ENCODE measurements at regions not wholly inside any gene's neighbourhood (a gene's known extent, or its start where the extent isn't known, plus 50 kb on each side); places are given as distances from the start of the nearest gene placed in this dataset.

DNA sequence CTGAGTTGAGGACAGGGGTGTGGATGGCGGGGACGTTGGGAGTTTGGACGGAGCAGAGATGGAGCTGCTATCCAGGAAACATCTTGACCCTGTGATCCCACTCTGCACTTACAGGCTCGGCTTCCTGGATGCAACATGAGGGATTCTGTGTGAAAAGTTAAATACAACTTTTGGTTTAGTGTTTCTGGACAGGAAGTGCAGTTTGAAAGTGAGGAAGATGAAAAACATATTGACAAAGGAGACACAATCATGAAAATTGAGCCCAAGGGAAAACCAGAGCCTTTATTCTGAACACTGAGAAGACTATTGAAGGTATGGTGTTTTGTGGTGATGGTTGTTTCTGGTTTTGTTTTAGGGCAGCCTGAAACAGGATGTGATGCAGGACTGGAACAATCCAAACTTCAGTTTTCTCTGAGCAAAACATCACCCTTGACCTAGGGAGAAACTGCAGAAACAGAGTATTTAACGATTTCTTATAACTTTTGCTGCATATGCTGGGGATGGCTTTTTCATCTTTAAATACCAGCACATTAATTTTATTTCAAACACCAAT, 76.5 kb upstream of the RFX8 start:
- no peaks in the 10 kb centered on the region for H3K27me3 ChIP-seq (ENCODE audit: control insufficient read depth in 3 of 3, insufficient read depth in 3 of 3, low read length in 3 of 3)
- no peaks in the 10 kb centered on the region for H3K36me3 ChIP-seq (ENCODE audit: control insufficient read depth in 3 of 3, insufficient read depth in 2 of 3, low read depth in 1 of 3, low read length in 3 of 3)
- no peaks in the 10 kb centered on the region for H3K9me3 ChIP-seq (ENCODE audit: control insufficient read depth in 2 of 2, insufficient read depth in 1 of 2, low read depth in 1 of 2, low read length in 1 of 2)
- no peak overlapping the region for H3K27ac ChIP-seq (ENCODE audit: low read depth in 1 of 3, low read length in 2 of 3)
- WGBS, 3 donors, result 57 to 79% (median 78%) methylated on average over 5 of the region's 5 CpGs
- H3K4me3 ChIP-seq (ENCODE audit: low read depth in 1 of 3, low read length in 3 of 3), result no peak overlapping the region
- no peaks in the 10 kb centered on the region for H3K4me1 ChIP-seq (ENCODE audit: control insufficient read depth in 3 of 3, insufficient read depth in 2 of 3, low read depth in 1 of 3, low read length in 2 of 3)
- DNase-seq, result no peak
- FAIRE-seq, result no peak

DNA sequence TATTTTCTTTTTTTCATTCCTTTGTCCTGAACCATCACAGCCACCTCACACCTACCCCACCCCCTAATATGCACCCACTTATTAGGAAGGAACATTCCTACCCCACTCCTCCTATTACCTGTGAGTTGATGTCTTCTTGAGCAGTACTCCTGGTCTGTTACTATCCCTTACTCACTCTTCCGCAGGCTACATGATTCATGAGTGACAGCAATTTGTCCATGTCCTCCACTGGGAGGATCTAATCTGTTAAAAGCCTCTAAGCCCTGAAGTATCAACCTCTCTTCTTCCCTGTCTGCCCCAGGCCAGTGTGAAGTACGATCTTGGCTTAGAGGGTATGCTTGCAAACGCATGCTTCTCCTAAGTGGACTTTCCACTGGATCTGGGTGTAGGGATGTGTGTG, 75.6 kb upstream of the RFX8 start:
- WGBS, 3 donors, result 93 to 95% (median 95%) methylated on average over 3 of the region's 3 CpGs
- no peak overlapping the region for H3K27ac ChIP-seq (ENCODE audit: low read depth in 1 of 3, low read length in 2 of 3)
- FAIRE-seq, result no peak

DNA sequence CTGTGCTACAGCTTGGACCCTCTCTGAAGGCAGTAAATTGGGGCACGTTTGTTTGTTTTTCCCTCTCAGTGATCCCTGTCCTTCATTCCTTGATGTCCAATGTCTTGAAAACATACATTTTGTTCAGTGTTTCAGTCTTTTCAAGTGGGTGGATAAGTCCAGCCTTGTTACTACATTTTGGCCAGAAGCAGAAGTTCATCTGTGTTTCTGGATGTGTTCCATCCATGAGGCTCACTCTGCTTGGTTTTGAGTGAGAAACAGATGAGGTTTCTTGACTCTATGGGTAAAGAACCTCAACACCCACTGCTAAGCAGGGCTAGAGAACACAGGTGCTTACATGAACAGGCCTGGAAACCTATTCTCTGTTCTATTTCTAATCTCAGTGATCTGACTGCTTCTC, 74.5 kb upstream of the RFX8 start:
- H3K27me3 ChIP-seq (ENCODE audit: control insufficient read depth in 3 of 3, insufficient read depth in 3 of 3, low read length in 3 of 3), result no peaks in the 10 kb centered on the region
- DNase-seq (no peak), FAIRE-seq (no peak)
- H3K9me3 ChIP-seq (ENCODE audit: control insufficient read depth in 2 of 2, insufficient read depth in 1 of 2, low read depth in 1 of 2, low read length in 1 of 2), result no peaks in the 10 kb centered on the region
- H3K4me1 ChIP-seq (ENCODE audit: control insufficient read depth in 3 of 3, insufficient read depth in 2 of 3, low read depth in 1 of 3, low read length in 2 of 3), result no peaks in the 10 kb centered on the region
- WGBS, 3 donors, result 33 to 72% (median 56%) methylated on average over 1 of the region's 1 CpG
- no peak overlapping the region for H3K4me3 ChIP-seq (ENCODE audit: low read depth in 1 of 3, low read length in 3 of 3)
- H3K36me3 ChIP-seq (ENCODE audit: control insufficient read depth in 3 of 3, insufficient read depth in 2 of 3, low read depth in 1 of 3, low read length in 3 of 3), result no peaks in the 10 kb centered on the region
- H3K27ac ChIP-seq (ENCODE audit: low read depth in 1 of 3, low read length in 2 of 3), result no peak overlapping the region

More for the DNA sequence above, 75.6 kb upstream of the RFX8 start:
- H3K4me1 ChIP-seq (ENCODE audit: control insufficient read depth in 3 of 3, insufficient read depth in 2 of 3, low read depth in 1 of 3, low read length in 2 of 3), result no peaks in the 10 kb centered on the region
- no peak overlapping the region for H3K4me3 ChIP-seq (ENCODE audit: low read depth in 1 of 3, low read length in 3 of 3)
- DNase-seq, result no peak
- H3K9me3 ChIP-seq (ENCODE audit: control insufficient read depth in 2 of 2, insufficient read depth in 1 of 2, low read depth in 1 of 2, low read length in 1 of 2), result no peaks in the 10 kb centered on the region
- no peaks in the 10 kb centered on the region for H3K36me3 ChIP-seq (ENCODE audit: control insufficient read depth in 3 of 3, insufficient read depth in 2 of 3, low read depth in 1 of 3, low read length in 3 of 3)
- H3K27me3 ChIP-seq (ENCODE audit: control insufficient read depth in 3 of 3, insufficient read depth in 3 of 3, low read length in 3 of 3), result no peaks in the 10 kb centered on the region

DNA sequence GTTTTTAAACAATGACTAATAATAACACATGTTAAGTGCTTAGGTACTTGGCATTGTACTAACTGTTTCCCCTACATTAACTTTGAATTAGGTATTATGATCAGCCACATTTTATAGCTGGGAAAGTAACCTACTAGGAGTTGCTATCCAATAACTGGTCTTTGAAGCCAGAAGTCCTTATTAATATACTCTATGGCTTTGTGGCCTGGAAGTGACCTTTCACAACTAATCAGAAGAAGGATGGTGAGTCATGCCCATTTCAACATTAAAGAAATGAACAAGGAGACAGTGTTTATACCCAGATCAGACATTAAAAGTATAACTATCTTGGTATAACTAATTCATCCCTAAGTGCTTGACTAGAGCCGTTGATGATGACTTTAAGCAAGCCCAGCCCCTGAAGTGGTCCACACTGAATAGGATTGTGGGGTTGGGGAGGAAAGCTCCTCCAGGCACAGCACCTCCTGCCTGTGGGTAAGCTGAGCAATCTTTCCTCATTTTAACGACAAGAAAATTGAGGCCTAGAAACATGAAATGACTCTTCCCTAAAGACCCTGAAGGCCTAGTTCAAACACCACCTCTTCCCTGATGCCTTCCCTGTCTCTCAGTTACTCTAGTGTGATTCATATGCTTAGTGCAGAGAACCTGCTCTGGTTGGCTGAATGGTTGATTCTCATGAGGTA, 71.6 kb upstream of the RFX8 start:
- no peak overlapping the region for H3K27ac ChIP-seq (ENCODE audit: low read depth in 1 of 3, low read length in 2 of 3)
- no peaks in the 10 kb centered on the region for H3K27me3 ChIP-seq (ENCODE audit: control insufficient read depth in 3 of 3, insufficient read depth in 3 of 3, low read length in 3 of 3)
- no peaks in the 10 kb centered on the region for H3K9me3 ChIP-seq (ENCODE audit: control insufficient read depth in 2 of 2, insufficient read depth in 1 of 2, low read depth in 1 of 2, low read length in 1 of 2)
- no peaks in the 10 kb centered on the region for H3K4me1 ChIP-seq (ENCODE audit: control insufficient read depth in 3 of 3, insufficient read depth in 2 of 3, low read depth in 1 of 3, low read length in 2 of 3)
- H3K36me3 ChIP-seq (ENCODE audit: control insufficient read depth in 3 of 3, insufficient read depth in 2 of 3, low read depth in 1 of 3, low read length in 3 of 3), result no peaks in the 10 kb centered on the region
- no peak overlapping the region for H3K4me3 ChIP-seq (ENCODE audit: low read depth in 1 of 3, low read length in 3 of 3)
- WGBS, 3 donors, result 80 to 85% (median 82%) methylated on average over 2 of the region's 2 CpGs
- DNase-seq, result no peak
- FAIRE-seq, result no peak

DNA sequence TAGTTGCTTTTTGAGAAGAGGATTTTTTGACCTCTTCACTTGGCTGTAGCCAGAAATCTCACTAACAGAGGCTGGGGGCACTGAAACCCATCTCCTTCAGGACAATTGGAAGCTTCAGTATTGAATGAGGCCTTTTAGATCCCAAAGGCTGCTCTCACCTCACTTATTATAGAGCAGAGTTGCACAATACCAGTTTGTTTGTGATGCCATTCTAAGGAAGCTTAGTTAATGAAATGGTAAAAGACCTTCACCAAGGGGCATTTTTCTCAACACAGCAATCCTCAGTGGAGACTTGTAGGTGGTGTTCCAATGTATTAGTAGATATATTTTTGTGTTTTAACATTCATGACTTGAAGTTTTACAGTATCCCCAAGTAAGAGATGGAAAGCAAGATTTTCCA, 71.0 kb upstream of the RFX8 start:
- Histone ChIP-seq H3K36me3 (ENCODE audit: control insufficient read depth in 3 of 3, insufficient read depth in 2 of 3, low read depth in 1 of 3, low read length in 3 of 3) (no peaks in the 10 kb centered on the region), H3K4me3 (ENCODE audit: low read depth in 1 of 3, low read length in 3 of 3) (no peak overlapping the region), H3K27me3 (ENCODE audit: control insufficient read depth in 3 of 3, insufficient read depth in 3 of 3, low read length in 3 of 3) (no peaks in the 10 kb centered on the region), H3K4me1 (ENCODE audit: control insufficient read depth in 3 of 3, insufficient read depth in 2 of 3, low read depth in 1 of 3, low read length in 2 of 3) (no peaks in the 10 kb centered on the region), H3K9me3 (ENCODE audit: control insufficient read depth in 2 of 2, insufficient read depth in 1 of 2, low read depth in 1 of 2, low read length in 1 of 2) (no peaks in the 10 kb centered on the region), H3K27ac (ENCODE audit: low read depth in 1 of 3, low read length in 2 of 3) (no peak overlapping the region)
- DNase-seq (no peak), FAIRE-seq (no peak)

DNA sequence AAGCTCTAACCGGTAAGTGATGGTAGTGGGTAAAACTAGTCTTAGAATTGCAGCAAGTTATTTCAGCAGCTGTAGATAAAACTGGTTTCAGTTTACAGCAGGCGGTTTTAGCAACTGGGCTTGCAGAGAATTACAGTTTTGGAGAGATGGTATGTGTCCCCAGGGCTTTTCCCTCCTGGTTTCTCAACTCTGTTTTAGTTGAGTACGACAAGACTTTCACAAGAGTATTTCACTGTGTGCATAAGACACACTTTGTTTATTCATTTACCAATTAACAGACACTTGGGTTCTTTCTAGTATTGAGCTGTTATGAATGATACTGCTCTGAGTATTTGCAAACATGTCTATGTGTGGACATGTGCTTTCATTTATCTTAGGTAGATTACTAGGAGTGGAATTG, 65.6 kb upstream of the RFX8 start:
- DNase-seq (no peak), FAIRE-seq (no peak)
- no peak overlapping the region for H3K4me3 ChIP-seq (ENCODE audit: low read depth in 1 of 3, low read length in 3 of 3)
- H3K27me3 ChIP-seq (ENCODE audit: control insufficient read depth in 3 of 3, insufficient read depth in 3 of 3, low read length in 3 of 3), result no peaks in the 10 kb centered on the region
- no peak overlapping the region for H3K27ac ChIP-seq (ENCODE audit: low read depth in 1 of 3, low read length in 2 of 3)
- WGBS, 3 donors, result 69 to 86% (median 82%) methylated on average over 3 of the region's 3 CpGs
- H3K36me3 ChIP-seq (ENCODE audit: control insufficient read depth in 3 of 3, insufficient read depth in 2 of 3, low read depth in 1 of 3, low read length in 3 of 3), result no peaks in the 10 kb centered on the region
- H3K9me3 ChIP-seq (ENCODE audit: control insufficient read depth in 2 of 2, insufficient read depth in 1 of 2, low read depth in 1 of 2, low read length in 1 of 2), result peaks cover 0 to 3% of the 10 kb centered on the region in 2 donors
- no peaks in the 10 kb centered on the region for H3K4me1 ChIP-seq (ENCODE audit: control insufficient read depth in 3 of 3, insufficient read depth in 2 of 3, low read depth in 1 of 3, low read length in 2 of 3)

DNA sequence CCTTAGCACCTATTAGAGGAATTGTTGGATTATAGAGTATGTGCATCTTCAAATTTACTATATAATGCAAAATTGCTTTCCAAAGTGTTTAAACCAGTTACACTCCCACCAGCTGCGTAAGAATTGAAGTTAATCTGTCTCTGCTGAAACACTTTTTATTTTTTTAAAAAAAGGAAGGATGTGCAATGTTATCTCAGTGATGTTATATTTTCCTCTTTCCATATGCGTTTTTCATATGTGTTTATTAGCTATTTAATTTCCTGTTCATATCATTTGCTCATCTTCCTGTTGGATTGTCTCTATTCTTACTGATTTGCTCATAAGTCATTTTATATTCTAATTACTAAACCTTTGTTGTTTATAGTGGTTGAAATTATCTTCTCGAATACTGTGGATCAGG, 63.2 kb upstream of the RFX8 start:
- no peaks in the 10 kb centered on the region for H3K27me3 ChIP-seq (ENCODE audit: control insufficient read depth in 3 of 3, insufficient read depth in 3 of 3, low read length in 3 of 3)
- DNase-seq, result no peak
- no peaks in the 10 kb centered on the region for H3K4me1 ChIP-seq (ENCODE audit: control insufficient read depth in 3 of 3, insufficient read depth in 2 of 3, low read depth in 1 of 3, low read length in 2 of 3)
- FAIRE-seq, result no peak
- no peak overlapping the region for H3K4me3 ChIP-seq (ENCODE audit: low read depth in 1 of 3, low read length in 3 of 3)
- H3K36me3 ChIP-seq (ENCODE audit: control insufficient read depth in 3 of 3, insufficient read depth in 2 of 3, low read depth in 1 of 3, low read length in 3 of 3), result no peaks in the 10 kb centered on the region
- 80 to 87% (median 87%) methylated on average over 3 of the region's 3 CpGs for WGBS, 3 donors
- H3K9me3 ChIP-seq (ENCODE audit: control insufficient read depth in 2 of 2, insufficient read depth in 1 of 2, low read depth in 1 of 2, low read length in 1 of 2), result peaks cover 0 to 3% of the 10 kb centered on the region in 2 donors
- H3K27ac ChIP-seq (ENCODE audit: low read depth in 1 of 3, low read length in 2 of 3), result no peak overlapping the region

DNA sequence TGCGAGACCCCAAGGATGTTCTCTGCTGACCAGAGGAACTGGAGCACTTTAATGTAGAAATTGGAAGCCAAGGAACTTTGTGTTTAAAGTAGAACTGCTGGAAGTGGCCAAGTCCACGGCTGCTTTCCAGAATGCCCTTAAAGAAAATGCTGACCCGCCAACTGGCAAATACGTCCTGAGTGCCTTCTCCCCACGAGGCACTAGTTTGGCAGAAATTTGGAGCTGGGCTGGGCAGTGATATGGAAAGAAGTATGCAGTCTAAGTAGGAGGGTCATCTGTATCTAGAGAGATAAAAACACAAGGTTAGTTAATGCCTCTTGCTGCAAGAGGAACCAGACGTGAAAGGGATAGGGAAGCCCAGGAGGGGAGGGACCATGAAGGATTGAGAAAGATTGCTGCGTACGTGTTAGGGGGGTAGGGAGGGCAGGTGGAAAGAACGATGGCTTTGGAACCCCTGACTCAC, 59.3 kb upstream of the RFX8 start:
- Histone ChIP-seq H3K36me3 (ENCODE audit: control insufficient read depth in 3 of 3, insufficient read depth in 2 of 3, low read depth in 1 of 3, low read length in 3 of 3) (no peaks in the 10 kb centered on the region), H3K27me3 (ENCODE audit: control insufficient read depth in 3 of 3, insufficient read depth in 3 of 3, low read length in 3 of 3) (peaks cover 0 to 2% (median 0%) of the 10 kb centered on the region in 3 donors), H3K4me3 (ENCODE audit: low read depth in 1 of 3, low read length in 3 of 3) (no peak overlapping the region), H3K9me3 (ENCODE audit: control insufficient read depth in 2 of 2, insufficient read depth in 1 of 2, low read depth in 1 of 2, low read length in 1 of 2) (no peaks in the 10 kb centered on the region), H3K27ac (ENCODE audit: low read depth in 1 of 3, low read length in 2 of 3) (peak overlapping the region in 1 of 3 donors; percentile 58), H3K4me1 (ENCODE audit: control insufficient read depth in 3 of 3, insufficient read depth in 2 of 3, low read depth in 1 of 3, low read length in 2 of 3) (no peaks in the 10 kb centered on the region)
- DNase-seq (no peak), FAIRE-seq (no peak)
- 57 to 75% (median 67%) methylated on average over 9 of the region's 9 CpGs for WGBS, 3 donors

All from small intestine (tissue), 7 donors.